SU-DHL-6 (cell line): ENCODE measurements at regions not wholly inside any gene's neighbourhood (a gene's known extent, or its start where the extent isn't known, plus 50 kb on each side); places are given as distances from the start of the nearest gene placed in this dataset.

Source experiments
- CTCF ChIP-seq: fragments of 200-600 bp; sonication (generic); IDR thresholded peaks from one replicate; pipeline ENCODE4 v1.5.1; 2017; ENCODE audit warnings: antibody characterized with exemption, mild to moderate bottlenecking, low read length, moderate library complexity; ENCODE audit not compliant: insufficient read depth, poor library complexity, severe bottlenecking
- EZH2phosphoT487 ChIP-seq: fragments of 200-600 bp; sonication (generic), shearing (Covaris generic); conservative IDR thresholded peaks from 2 replicates; pipeline ENCODE4 v1.6.1; 2018; ENCODE audit warnings: mild to moderate bottlenecking, antibody characterized with exemption, low read length, moderate library complexity, mixed read lengths

DNA sequence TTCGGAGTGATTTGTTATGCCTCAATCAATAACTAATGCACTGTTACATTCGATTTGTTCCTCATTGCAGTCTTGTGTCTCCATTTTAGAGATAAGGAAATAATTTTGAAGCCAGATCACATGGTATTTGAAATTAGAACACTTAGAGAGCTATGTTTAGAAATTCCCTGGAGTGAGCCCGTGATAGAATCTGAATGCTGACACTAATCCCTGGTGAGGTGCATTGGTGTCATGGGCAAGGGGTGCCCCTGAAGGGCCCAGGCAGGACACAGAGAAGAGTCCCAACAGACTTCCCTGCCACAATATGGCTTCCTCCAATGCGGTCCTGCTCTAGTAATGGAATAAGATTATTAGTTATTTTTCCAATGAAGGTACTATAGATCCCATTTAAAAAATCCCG, 223.0 kb downstream of the NR2F2 start:
- TF ChIP-seq CTCF: no peak
- no peak for TF ChIP-seq EZH2phosphoT487
